GM18873 (cell line): ENCODE measurements at regions not wholly inside any gene's neighbourhood (a gene's known extent, or its start where the extent isn't known, plus 50 kb on each side); places are given as distances from the start of the nearest gene placed in this dataset.
"Not testable (repeated sequence)": the region's sequence is repeated elsewhere in the genome, so short reads cannot be mapped to it uniquely, and the experiment has no call there.

Source experiments
- ATAC-seq: cut with Tn5 transposase; IDR thresholded peaks from one replicate; pipeline ENCODE4 v1.9.1; 2021; ENCODE audit warnings: mild to moderate bottlenecking, moderate library complexity, moderate number of reproducible peaks; ENCODE audit not compliant: unreplicated experiment, low FRiP score

DNA sequence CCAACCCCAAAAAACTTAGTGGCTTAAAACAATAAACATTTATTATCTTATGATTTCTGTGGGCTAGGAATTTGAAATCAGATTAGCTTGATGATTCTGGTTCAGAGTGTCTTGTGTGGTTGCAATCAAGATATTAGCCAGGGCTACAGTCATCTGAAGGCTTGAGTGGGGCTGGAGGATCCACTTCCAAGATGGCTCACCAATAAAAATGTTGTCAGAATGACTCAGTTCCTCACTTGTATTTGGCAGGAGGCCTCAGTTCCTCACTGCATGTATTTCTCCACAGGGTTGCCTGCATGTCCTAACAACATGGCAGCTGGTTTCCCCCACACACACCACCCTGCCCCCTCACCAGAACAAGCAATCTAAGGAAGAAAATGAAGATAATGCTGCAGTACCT lies 98.2 kb upstream of the NIPBL start:
- ATAC-seq: no peak

DNA sequence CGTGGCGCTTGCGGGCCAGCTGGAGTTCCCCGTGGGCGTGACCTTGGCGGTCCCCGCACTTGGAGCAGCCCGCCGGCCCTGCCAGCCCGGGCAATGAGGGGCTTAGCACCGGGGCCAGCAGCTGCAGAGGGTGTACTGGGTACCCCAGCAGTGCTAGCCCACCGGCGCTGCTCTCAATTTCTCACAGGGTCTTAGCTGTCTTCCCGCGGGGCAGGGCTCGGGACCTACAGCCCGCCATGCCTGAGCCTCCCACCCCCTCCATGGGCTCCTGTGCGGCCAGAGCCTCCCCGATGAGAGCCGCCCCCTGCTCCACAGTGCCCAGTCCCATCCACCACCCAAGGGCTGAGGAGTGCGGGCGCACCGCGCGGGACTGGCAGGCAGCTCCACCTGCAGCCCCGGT lies 94.0 kb upstream of the NIPBL start:
- not testable (repeated sequence) for ATAC-seq

DNA sequence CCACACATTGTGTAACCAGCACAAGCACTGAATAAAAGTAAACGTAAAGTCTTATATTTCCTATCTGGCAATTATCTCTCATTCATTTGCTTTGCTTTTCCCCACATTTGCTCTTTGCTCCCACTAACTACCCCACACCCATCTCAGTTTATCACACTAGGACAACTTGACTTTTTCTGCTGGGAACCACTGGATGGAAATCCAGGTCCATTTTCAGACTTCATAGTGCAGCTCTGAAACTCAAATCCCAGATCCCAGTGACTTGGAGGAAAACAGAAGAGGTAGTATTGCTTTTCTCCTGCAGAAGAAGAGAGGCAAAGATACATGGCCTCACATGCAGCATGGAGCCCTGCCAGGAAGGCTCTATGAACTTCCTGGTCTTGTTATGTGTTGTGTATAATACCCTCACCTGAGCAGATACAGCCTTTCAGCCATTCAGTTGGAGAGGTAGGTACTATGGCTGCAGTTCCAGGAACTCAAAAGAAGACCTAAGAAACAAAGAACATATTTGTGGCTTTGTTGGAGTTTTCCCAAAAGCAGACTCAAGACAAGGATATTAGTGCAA lies 90.0 kb upstream of the NIPBL start:
- no peak for ATAC-seq

DNA sequence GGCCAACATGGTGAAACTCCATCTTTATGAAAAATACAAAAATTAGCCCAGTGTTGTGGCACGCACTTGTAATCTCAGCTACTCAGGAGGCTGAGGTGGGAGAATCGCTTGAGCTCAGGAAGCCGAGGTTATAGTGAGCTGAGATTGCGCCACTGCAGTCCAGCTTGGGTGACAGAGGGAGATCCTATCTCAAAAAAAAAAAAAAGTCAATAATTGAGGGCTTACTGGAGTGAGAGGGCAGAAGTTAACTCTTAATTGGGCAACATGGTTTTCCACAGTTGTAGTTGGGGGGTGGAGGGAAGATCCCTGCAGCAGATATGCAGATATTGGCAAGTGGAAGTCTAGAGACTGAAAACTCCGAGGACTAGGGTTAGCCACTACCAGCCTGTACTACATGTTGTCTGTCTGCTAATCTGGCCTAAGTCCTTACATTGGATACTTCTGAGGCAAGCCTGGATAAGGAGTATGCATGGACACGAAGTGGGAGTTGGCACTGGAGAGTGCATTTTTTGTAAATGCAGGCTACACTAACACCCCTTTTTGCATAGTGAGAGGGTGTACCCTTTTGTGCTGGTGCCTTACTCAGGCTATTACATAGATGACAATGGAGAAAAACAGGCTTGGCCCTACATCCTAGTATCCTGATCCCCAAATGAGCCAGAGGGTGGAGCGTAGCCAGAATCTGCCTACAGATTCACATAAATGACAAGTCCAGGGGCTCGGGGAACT lies 89.0 kb upstream of the NIPBL start:
- ATAC-seq: no peak

DNA sequence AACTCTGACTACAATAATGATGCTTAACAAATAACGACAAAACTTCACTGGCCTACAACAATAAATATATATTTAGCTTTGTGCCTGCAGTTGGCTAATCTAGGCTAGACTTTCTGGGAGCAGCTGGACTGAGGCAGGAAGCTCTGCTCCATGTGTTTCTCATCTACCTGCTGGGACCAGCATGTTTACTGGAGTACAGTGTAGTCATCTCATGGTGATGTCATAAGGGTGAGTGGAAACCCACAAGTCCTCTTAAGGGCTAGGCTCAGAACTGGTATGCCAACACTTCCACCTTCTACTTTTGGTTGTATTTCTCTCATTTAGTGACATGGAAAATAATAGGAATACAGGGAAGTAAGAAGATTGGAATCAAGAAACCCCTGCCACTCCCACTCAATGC lies 85.7 kb upstream of the NIPBL start:
- ATAC-seq: no peak

DNA sequence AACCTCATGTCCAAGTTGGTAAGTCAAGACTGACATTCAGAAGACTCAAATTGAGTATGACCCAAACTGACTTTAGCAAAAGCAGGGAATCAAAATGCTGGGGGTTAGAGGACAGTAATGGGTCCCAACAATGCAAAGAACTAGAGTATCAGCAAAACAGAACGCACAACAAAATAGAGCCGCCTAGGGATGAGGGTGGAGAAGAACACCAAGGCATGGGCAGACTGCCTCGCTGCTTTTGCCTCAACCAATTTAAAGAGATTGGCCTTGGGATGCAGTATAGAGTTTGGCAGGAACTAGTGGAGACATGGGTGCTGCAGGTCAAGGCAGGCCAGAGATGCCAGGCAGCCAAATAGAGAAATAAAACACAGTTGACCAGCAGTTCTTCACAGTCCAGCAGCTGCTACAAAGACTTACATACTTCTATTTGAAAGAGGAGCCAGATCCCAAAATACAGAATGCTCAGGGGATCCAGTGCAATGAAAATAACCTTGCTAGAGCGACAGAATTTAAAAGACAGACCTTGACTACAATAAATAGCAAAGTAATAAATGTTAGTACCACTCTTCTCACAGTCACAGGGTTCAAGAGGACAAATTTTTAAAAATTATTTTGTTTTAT lies 83.9 kb upstream of the NIPBL start:
- no peak for ATAC-seq

DNA sequence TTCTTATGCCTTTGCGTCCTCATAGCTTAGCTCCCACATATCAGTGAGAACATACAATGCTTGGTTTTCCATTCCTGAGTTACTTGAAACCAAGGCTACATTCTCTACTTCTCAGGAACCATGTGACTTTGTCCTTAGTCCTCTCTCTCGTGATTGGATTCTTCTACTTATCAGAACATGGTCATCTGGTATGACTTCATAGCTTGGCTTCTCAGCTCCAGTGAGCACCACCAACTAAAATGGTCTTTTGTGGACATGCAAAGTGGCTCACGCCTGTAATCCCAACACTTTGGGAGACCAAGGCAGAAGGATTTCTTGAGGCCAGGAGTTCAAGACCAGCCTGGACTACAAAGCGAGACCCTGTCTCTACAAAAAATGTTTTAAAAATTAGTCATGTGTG lies 81.2 kb upstream of the NIPBL start:
- no peak for ATAC-seq

DNA sequence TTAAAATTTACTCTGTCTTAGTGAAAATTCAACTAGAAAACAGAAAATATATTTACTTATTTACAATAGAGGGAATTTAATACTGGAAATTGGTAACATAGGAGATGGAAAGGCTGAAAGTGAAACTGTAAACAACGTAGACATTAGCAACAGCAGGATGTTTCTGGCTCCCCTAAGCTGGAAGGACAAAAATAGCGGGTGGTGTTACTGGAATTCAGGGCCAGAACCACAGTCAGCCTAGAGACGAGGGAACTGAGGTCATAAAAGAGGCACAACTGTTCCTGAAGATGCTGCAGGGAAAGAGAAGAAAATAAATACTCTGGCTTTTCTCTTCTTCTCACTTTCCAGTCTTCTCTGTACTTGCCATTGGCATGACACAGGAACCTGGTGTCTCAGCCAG lies 80.4 kb upstream of the NIPBL start:
- no peak for ATAC-seq

DNA sequence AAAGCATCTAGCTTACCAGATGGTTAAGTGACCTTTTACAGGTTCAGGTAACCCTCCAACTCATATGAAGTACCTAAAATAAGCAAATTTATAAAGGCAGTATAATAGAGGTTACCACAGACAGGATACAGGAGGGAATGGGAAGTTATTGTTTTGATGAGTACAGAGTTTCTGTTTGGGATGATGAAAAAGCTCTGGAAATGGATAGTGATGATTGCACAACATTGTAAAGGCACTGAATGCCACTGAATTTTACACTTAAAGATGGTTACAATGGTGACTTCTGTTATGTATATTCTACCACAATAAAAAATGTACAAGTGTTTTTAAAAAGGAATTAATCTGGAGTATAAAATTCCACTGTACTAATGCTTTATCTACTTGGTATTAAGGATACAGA lies 75.0 kb upstream of the NIPBL start:
- no peak for ATAC-seq

DNA sequence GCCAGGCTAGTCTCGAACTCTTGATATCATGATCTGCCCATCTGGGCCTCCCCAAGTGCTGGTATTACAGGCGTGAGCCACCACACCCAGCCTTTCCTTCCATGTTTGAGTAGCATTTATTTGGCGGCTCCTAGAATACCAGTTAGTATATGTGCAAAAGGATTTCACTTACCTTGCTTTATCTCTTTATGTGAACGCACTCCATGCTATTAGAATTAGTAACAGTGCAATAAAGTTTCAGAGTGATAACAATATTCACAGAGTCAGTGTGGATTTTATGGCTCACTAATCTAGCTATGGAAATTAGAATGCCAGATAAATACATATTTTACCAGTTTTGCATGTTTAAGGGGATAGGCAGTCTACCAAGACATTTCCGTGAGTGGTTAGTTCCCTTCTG lies 74.4 kb upstream of the NIPBL start:
- no peak for ATAC-seq

DNA sequence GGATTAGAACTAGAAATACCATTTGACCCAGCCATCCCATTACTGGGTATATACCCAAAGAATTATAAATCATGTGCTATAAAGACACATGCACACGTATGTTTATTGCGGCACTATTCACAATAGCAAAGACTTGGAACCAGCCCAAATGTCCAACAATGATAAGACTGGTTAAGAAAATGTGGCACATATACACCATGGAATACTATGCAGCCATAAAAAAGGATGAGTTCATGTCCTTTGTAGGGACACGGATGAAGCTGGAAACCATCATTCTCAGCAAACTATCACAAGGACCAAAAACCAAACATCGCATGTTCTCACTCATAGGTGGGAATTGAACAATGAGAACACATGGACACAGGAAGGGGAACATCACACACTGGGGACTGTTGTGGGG lies 63.3 kb upstream of the NIPBL start:
- ATAC-seq: not testable (repeated sequence)

DNA sequence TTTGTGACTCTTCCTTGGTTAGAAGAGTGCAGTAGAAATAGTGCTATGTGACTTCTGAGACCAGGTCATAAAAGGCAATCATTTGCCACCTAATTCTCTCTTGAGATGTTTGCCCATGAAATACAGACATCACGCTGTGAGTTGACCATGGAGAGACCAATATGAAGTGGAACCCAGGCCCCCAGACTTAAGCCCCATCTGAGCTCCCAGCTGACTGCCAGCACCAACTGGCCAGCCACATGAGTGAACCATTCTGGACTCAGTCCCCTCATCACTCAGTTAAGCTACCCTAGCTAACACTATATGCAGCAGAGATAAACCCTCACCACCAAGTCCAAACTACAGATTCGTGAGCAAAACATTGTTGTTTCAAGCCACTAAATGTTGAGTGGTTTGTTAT lies 60.7 kb upstream of the NIPBL start:
- ATAC-seq: no peak

DNA sequence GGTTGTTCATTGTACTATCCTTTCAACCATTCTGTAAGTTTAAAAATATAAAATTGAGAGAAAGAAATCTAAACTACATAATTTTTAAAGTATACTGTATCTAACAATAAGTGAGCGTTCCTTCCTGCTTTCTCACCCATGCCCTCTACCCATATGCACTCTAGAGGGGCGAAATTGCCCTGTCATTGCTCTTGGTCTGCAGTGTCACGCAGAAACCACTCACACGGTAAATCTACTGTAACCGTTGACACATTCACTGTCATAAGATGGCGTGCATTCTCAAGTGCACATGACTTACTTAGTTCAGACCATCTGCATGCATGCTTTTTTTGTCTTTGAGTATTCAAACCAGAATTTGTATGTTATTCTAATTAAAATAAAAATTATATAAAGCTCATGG lies 55.7 kb upstream of the NIPBL start:
- ATAC-seq: no peak

DNA sequence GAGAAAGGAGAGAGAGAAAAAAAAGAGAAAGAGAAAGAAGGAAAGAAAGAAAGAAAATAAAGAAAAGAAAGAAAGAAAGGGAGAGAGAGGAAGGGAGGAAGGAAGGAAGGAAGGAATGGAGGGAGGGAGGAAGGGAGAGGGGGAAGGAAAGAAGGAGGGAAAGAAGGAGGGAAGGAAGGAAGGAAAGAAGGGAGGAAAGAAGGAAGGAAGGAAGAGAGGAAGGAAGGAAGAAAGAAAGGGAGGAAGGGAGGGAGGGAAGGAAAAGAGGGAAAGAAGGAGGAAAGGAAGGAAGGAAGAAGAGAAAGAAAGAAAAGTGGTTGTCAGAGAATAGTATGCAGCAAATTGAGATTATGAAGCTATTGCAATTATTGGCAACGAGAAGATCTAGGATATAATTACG lies 49.9 kb upstream of the NIPBL start:
- no peak for ATAC-seq
